ENCODE measurements at regions not wholly inside any gene's neighbourhood (a gene's known extent, or its start where the extent isn't known, plus 50 kb on each side); places are given as distances from the start of the nearest gene placed in this dataset.
A peak's percentile ranks its signal among the peaks of the same experiment; 100 is the strongest.

DNA sequence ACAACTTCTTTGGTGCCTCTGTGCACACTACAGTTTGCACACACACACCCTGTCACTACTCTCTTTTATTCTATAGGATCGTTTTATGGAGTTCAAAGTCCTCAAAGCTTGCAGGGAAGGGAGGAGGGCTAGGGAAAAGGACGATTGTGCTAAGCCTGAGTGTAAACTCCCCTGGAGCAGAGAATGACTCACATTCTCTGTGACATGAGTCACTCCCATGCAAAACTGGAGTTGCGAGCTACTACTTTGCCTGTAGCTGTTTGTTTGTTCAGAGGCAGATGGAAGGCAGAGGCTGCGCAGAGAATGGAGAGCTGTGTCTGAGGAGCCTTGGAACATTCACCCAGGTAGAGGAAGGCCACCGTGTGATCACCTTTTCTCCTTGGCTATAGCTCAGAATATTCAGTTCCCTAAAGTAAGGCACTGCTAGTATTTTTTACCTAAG is 80.5 kb upstream of the MBNL2 start (continued):
- TF ChIP-seq HNRNPK (IDR thresholded peaks at IDR 0.05; ENCODE audit: low read depth, low read length, poor library complexity, severe bottlenecking) (no peak), FOXP1 (IDR thresholded peaks at IDR 0.05) (no peak), FOXP1 (CRISPR knock-in tag; IDR thresholded peaks at IDR 0.05) (peak; percentile 61), ZNF563 (CRISPR knock-in tag; IDR thresholded peaks at IDR 0.05) (no peak), ZNF3 (CRISPR knock-in tag; IDR thresholded peaks at IDR 0.05) (0 out of 2 replicates have a peak, but pooled peaks have one; percentile 42), HDAC1 (CRISPR knock-in tag; IDR thresholded peaks at IDR 0.05) (peak; percentile 70; the same call in 1 of the 2 replicates), ZNF607 (CRISPR knock-in tag; IDR thresholded peaks at IDR 0.05; ENCODE audit: borderline replicate concordance) (no peak), SOX5 (CRISPR knock-in tag; IDR thresholded peaks at IDR 0.05; ENCODE audit: borderline replicate concordance) (peak; percentile 88), DPF2 (CRISPR knock-in tag; IDR thresholded peaks at IDR 0.05; ENCODE audit: borderline replicate concordance, low read depth) (peak; percentile 92), ATF1 (CRISPR knock-in tag; IDR thresholded peaks at IDR 0.05) (0 out of 2 replicates have a peak, but pooled peaks have one; percentile 31), MAFK (conservative IDR thresholded peaks at IDR 0.05 in 1 of 2, IDR thresholded peaks at IDR 0.05 in 1 of 2; ENCODE audit: low read length in 2 of 2) (peak; percentile 1 to 33; a peak in 1 of 4 replicates), FOXK1 (CRISPR knock-in tag; IDR thresholded peaks at IDR 0.05; ENCODE audit: borderline replicate concordance, low read depth) (peak; percentile 51; the same call in 1 of the 2 replicates), ZNF547 (CRISPR knock-in tag; IDR thresholded peaks at IDR 0.05) (no peak), ZNF878 (CRISPR knock-in tag; IDR thresholded peaks at IDR 0.05) (peak; percentile 77; the same call in 1 of the 2 replicates)
- TF ChIP-seq, protein P1, sequence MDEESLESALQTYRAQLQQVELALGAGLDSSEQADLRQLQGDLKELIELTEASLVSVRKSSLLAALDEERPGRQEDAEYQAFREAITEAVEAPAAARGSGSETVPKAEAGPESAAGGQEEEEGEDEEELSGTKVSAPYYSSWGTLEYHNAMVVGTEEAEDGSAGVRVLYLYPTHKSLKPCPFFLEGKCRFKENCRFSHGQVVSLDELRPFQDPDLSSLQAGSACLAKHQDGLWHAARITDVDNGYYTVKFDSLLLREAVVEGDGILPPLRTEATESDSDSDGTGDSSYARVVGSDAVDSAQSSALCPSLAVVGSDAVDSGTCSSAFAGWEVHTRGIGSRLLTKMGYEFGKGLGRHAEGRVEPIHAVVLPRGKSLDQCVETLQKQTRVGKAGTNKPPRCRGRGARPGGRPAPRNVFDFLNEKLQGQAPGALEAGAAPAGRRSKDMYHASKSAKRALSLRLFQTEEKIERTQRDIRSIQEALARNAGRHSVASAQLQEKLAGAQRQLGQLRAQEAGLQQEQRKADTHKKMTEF (CRISPR knock-in tag; IDR thresholded peaks at IDR 0.05): 0 out of 2 replicates have a peak, but pooled peaks have one; percentile 55
- TF ChIP-seq, protein P2, sequence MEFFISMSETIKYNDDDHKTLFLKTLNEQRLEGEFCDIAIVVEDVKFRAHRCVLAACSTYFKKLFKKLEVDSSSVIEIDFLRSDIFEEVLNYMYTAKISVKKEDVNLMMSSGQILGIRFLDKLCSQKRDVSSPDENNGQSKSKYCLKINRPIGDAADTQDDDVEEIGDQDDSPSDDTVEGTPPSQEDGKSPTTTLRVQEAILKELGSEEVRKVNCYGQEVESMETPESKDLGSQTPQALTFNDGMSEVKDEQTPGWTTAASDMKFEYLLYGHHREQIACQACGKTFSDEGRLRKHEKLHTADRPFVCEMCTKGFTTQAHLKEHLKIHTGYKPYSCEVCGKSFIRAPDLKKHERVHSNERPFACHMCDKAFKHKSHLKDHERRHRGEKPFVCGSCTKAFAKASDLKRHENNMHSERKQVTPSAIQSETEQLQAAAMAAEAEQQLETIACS (CRISPR knock-in tag; IDR thresholded peaks at IDR 0.05): no peak
- TF ChIP-seq, protein P3, sequence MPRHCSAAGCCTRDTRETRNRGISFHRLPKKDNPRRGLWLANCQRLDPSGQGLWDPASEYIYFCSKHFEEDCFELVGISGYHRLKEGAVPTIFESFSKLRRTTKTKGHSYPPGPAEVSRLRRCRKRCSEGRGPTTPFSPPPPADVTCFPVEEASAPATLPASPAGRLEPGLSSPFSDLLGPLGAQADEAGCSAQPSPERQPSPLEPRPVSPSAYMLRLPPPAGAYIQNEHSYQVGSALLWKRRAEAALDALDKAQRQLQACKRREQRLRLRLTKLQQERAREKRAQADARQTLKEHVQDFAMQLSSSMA (CRISPR knock-in tag; IDR thresholded peaks at IDR 0.05): no peak
- TF ChIP-seq, protein P4, sequence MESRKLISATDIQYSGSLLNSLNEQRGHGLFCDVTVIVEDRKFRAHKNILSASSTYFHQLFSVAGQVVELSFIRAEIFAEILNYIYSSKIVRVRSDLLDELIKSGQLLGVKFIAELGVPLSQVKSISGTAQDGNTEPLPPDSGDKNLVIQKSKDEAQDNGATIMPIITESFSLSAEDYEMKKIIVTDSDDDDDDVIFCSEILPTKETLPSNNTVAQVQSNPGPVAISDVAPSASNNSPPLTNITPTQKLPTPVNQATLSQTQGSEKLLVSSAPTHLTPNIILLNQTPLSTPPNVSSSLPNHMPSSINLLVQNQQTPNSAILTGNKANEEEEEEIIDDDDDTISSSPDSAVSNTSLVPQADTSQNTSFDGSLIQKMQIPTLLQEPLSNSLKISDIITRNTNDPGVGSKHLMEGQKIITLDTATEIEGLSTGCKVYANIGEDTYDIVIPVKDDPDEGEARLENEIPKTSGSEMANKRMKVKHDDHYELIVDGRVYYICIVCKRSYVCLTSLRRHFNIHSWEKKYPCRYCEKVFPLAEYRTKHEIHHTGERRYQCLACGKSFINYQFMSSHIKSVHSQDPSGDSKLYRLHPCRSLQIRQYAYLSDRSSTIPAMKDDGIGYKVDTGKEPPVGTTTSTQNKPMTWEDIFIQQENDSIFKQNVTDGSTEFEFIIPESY (CRISPR knock-in tag; IDR thresholded peaks at IDR 0.05): 0 out of 2 replicates have a peak, but pooled peaks have one; percentile 12
- TF ChIP-seq, protein P5, sequence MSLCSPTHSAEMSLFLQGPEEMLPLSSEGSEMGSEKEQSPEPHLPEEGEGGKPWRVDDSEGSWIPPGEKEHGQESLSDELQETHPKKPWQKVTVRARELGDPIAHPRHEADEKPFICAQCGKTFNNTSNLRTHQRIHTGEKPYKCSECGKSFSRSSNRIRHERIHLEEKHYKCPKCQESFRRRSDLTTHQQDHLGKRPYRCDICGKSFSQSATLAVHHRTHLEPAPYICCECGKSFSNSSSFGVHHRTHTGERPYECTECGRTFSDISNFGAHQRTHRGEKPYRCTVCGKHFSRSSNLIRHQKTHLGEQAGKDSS (CRISPR knock-in tag; IDR thresholded peaks at IDR 0.05; ENCODE audit: borderline replicate concordance, low read depth): peak; percentile 58; the same call in 1 of the 2 replicates
